ENCODE measurements at regions not wholly inside any gene's neighbourhood (a gene's known extent, or its start where the extent isn't known, plus 50 kb on each side); places are given as distances from the start of the nearest gene placed in this dataset.
"Not testable (repeated sequence)": the region's sequence is repeated elsewhere in the genome, so short reads cannot be mapped to it uniquely, and the experiment has no call there.

GRCh38 chr5:101627770-101628169 lies 668.3 kb downstream of the SLCO4C1 start:
- TF ChIP-seq EZH2 (IDR thresholded peaks at IDR 0.05; ENCODE audit: borderline replicate concordance, low read depth, low read length); CTCF (IDR thresholded peaks at IDR 0.05 in 2 of 3, conservative IDR thresholded peaks at IDR 0.05 in 1 of 3; ENCODE audit: insufficient read depth in 2 of 3, low read depth in 1 of 3, low read length in 3 of 3); TEAD4 (IDR thresholded peaks at IDR 0.05; ENCODE audit: low read length); TEAD4 (CRISPR knock-in tag; IDR thresholded peaks at IDR 0.05; ENCODE audit: borderline replicate concordance); NFXL1 (CRISPR knock-in tag; IDR thresholded peaks at IDR 0.05); SIRT6 (IDR thresholded peaks at IDR 0.05; ENCODE audit: low read depth, low read length); NR4A1 (CRISPR knock-in tag; IDR thresholded peaks at IDR 0.05); NR4A1 (tag; IDR thresholded peaks at IDR 0.05); ATF6 (CRISPR knock-in tag; IDR thresholded peaks at IDR 0.05); STAG1 (CRISPR knock-in tag; IDR thresholded peaks at IDR 0.05; ENCODE audit: borderline replicate concordance); YY1 (IDR thresholded peaks at IDR 0.05; ENCODE audit: borderline replicate concordance in 1 of 3, control insufficient read depth in 1 of 3, extremely low read depth in 1 of 3, insufficient read depth in 3 of 3, insufficient read length in 1 of 3, insufficient replicate concordance in 2 of 3, low read depth in 1 of 3, low read length in 2 of 3): not testable (repeated sequence)

Measured in K562 (cell line).